Osteocyte (in vitro differentiated cells): ENCODE measurements at regions not wholly inside any gene's neighbourhood (a gene's known extent, or its start where the extent isn't known, plus 50 kb on each side); places are given as distances from the start of the nearest gene placed in this dataset.

Experiments
- DNase-seq: peaks from one replicate; pipeline ENCODE4 v3.0.0; 2021; ENCODE audit warnings: mixed read lengths; ENCODE audit not compliant: unreplicated experiment; ENCODE audit errors: extremely low spot score
- H3K27ac Mint-ChIP-seq: one replicate; pipeline ENCODE4 v1.8.0; 2021; ENCODE audit warnings: mild to moderate bottlenecking, mixed read lengths; ENCODE audit not compliant: unreplicated experiment
- H3K27me3 Mint-ChIP-seq: one replicate; pipeline ENCODE4 v1.8.0; 2021; ENCODE audit warnings: mixed read lengths; ENCODE audit not compliant: unreplicated experiment
- H3K36me3 Mint-ChIP-seq: one replicate; pipeline ENCODE4 v1.8.0; 2021; ENCODE audit warnings: mixed read lengths; ENCODE audit not compliant: unreplicated experiment
- H3K4me1 Mint-ChIP-seq: one replicate; pipeline ENCODE4 v1.8.0; 2021; ENCODE audit warnings: mixed read lengths; ENCODE audit not compliant: unreplicated experiment
- H3K4me3 Mint-ChIP-seq: one replicate; pipeline ENCODE4 v1.8.0; 2021; ENCODE audit warnings: mild to moderate bottlenecking, moderate library complexity, mixed read lengths; ENCODE audit not compliant: unreplicated experiment
- H3K9me3 Mint-ChIP-seq: one replicate; pipeline ENCODE4 v1.8.0; 2021; ENCODE audit warnings: mixed read lengths; ENCODE audit not compliant: unreplicated experiment
- TF ChIP-seq, protein P1 (sequence below): fragments of 200-600 bp; sonication (generic); IDR thresholded peaks from 2 replicates; pipeline ENCODE4 v1.5.0; 2021; ENCODE audit warnings: antibody characterized with exemption, mild to moderate bottlenecking, moderate library complexity

DNA sequence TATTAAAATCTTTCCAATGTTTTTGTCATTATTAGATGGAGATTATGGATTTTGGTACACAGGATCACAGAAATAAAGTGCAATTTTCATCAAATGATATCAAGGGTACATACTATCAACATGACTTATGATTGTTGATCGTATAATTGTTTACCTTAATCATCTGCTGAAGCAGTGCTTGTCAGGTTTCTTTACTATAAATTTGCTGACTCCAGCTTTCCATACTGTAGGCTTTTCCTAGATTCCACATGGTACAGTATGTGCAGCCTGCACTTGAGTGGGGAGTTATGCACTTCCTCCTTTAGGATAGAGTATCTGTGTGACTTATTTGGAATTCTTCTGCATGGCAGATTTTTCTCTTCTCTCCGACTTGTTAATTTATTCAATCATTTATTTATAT, 187.6 kb upstream of the DPP10 start:
- H3K4me1 Mint-ChIP-seq, result no peaks in the 10 kb centered on the region
- no peaks in the 10 kb centered on the region for H3K27me3 Mint-ChIP-seq
- DNase-seq, result no peak
- H3K9me3 Mint-ChIP-seq, result no peaks in the 10 kb centered on the region
- H3K4me3 Mint-ChIP-seq, result no peak overlapping the region
- no peak overlapping the region for H3K27ac Mint-ChIP-seq
- TF ChIP-seq, protein P1, sequence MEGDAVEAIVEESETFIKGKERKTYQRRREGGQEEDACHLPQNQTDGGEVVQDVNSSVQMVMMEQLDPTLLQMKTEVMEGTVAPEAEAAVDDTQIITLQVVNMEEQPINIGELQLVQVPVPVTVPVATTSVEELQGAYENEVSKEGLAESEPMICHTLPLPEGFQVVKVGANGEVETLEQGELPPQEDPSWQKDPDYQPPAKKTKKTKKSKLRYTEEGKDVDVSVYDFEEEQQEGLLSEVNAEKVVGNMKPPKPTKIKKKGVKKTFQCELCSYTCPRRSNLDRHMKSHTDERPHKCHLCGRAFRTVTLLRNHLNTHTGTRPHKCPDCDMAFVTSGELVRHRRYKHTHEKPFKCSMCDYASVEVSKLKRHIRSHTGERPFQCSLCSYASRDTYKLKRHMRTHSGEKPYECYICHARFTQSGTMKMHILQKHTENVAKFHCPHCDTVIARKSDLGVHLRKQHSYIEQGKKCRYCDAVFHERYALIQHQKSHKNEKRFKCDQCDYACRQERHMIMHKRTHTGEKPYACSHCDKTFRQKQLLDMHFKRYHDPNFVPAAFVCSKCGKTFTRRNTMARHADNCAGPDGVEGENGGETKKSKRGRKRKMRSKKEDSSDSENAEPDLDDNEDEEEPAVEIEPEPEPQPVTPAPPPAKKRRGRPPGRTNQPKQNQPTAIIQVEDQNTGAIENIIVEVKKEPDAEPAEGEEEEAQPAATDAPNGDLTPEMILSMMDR, result no peak
- H3K36me3 Mint-ChIP-seq, result no peaks in the 10 kb centered on the region

DNA sequence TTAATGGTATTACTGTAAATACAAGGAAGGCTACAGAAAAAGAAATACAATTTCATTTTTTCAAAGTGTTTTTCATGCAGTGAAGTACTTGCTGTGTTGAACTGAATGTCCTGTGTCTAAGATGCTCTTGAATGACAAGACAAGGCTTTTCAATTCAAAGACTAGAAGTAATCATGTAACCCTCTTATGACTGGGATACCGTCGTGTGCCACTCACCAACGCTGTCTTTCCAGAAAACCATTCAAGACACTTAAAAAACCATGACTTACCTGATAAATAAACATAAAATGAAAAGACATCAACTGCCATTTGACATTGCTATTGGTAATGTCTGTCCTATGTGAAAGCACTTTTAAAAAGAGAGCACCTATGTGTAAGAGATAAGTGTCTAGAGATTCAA, 183.1 kb upstream of the DPP10 start:
- no peaks in the 10 kb centered on the region for H3K4me1 Mint-ChIP-seq
- no peak overlapping the region for H3K27ac Mint-ChIP-seq
- DNase-seq, result no peak
- no peaks in the 10 kb centered on the region for H3K9me3 Mint-ChIP-seq
- H3K36me3 Mint-ChIP-seq, result no peaks in the 10 kb centered on the region
- no peak overlapping the region for H3K4me3 Mint-ChIP-seq
- peaks cover 6% of the 10 kb centered on the region for H3K27me3 Mint-ChIP-seq
- TF ChIP-seq, protein P1, result no peak

DNA sequence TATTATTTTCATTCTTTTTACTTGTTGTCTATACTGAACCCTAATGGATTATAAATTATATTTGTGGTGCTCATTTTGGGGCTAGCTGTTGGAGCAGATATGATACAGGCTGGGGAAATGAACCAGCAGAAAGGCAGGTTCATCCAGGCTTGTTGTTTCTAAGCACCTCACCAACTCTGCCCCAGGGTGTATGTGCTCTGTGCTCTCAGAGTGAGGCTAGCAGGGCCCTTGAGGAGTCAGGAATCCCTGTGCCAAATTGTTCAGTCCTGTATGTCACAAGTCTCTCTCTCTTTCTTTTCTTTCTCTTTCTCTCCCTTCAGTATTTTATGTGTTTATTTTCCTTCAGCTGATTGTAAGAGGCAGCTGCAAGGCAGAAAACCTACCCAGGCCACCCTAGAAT, 181.1 kb upstream of the DPP10 start:
- no peak overlapping the region for H3K4me3 Mint-ChIP-seq
- no peaks in the 10 kb centered on the region for H3K4me1 Mint-ChIP-seq
- TF ChIP-seq, protein P1, result no peak
- no peak for DNase-seq
- H3K27ac Mint-ChIP-seq, result no peak overlapping the region
- H3K9me3 Mint-ChIP-seq, result no peaks in the 10 kb centered on the region
- peaks cover 6% of the 10 kb centered on the region for H3K27me3 Mint-ChIP-seq
- no peaks in the 10 kb centered on the region for H3K36me3 Mint-ChIP-seq

DNA sequence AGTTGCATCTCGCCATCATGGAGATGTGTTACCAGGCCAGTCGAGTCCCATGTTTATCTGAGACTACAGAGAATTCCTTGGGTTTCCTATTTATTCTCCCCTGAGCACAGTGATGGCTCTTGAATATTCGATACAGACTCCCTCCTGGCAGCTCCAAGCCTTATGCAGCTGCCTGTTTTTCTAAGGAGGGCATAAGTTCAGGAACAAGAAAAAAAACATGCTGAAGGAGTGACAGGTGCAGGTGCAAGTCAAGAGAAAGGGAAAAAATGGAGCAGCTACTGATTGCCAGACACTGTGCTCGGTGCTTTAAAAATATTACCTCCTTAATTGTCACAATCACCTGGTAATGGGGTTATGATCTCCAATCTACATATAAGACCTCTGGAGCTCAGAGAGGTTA, 177.2 kb upstream of the DPP10 start:
- Mint-ChIP-seq H3K27ac (no peak overlapping the region), H3K36me3 (no peaks in the 10 kb centered on the region), H3K4me3 (no peak overlapping the region), H3K9me3 (peaks cover 7% of the 10 kb centered on the region), H3K27me3 (peaks cover 6% of the 10 kb centered on the region), H3K4me1 (no peaks in the 10 kb centered on the region)
- TF ChIP-seq, protein P1, result no peak
- no peak for DNase-seq

DNA sequence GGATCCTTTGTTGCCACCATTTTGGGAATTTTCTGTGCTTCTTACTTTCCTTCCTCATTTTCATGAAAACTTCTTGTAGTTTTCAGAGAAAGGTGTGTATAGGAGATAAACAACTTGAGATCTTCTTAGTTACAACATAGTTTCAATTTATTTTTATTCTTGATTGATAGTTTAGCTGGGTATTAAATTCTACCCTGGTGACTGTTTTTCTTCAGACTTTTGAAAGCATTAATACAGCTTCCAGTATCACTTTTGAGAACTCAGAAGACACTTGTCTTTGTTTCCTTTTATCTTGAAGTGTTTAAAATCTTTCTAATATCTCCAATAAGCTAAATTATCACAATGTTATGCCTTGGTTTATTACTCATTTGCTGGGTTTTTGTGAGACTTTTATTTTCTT, 167.5 kb upstream of the DPP10 start:
- peaks cover 57% of the 10 kb centered on the region for H3K9me3 Mint-ChIP-seq
- no peak for DNase-seq
- no peaks in the 10 kb centered on the region for H3K4me1 Mint-ChIP-seq
- no peak overlapping the region for H3K4me3 Mint-ChIP-seq
- TF ChIP-seq, protein P1, result no peak
- H3K36me3 Mint-ChIP-seq, result no peaks in the 10 kb centered on the region
- no peaks in the 10 kb centered on the region for H3K27me3 Mint-ChIP-seq
- no peak overlapping the region for H3K27ac Mint-ChIP-seq
